SK-N-SH (cell line): ENCODE measurements at regions not wholly inside any gene's neighbourhood (a gene's known extent, or its start where the extent isn't known, plus 50 kb on each side); places are given as distances from the start of the nearest gene placed in this dataset.

ENCODE experiments used
- CTCF ChIA-PET: fragments of 300-600, 350-600 bp; formaldehyde crosslinking; extraction: SDS; loops from one replicate; lab custom pipeline; 2021; lab: Yijun Ruan, JAX
- POLR2A ChIA-PET: fragments of 350-600 bp; sonication (Branson Sonifier 250); formaldehyde crosslinking; extraction: SDS; loops from one replicate; lab custom pipeline; 2020; ENCODE audit warnings: antibody characterized with exemption, inconsistent platforms; lab: Yijun Ruan, JAX
- DNase-seq: peaks from one replicate; pipeline ENCODE4 v3.0.0; 2012
- H2AFZ ChIP-seq: fragments of 200-600 bp; sonication (generic); 2 replicates; pipeline ENCODE4 v1.8.1; 2016; ENCODE audit warnings: antibody characterized with exemption, mild to moderate bottlenecking, low read depth
- H3F3A ChIP-seq: fragments of 200-600 bp; sonication (generic); replicated peaks from 2 replicates; pipeline ENCODE3; 2016; ENCODE audit warnings: antibody characterized with exemption, mild to moderate bottlenecking; ENCODE audit not compliant: insufficient read depth
- H3K27ac ChIP-seq, 2 experiments: fragments of 200-500 bp in 1 of 2; fragments of 200-600 bp in 1 of 2; sonication (Bioruptor generic) in 1 of 2; sonication (generic), shearing (Covaris generic) in 1 of 2; 2 replicates each; pipeline versions ENCODE4 v1.5.1 to v1.6.1; 2014 to 2016; ENCODE audit warnings: low read depth in 2 of 2, inconsistent platforms in 1 of 2, low read length in 1 of 2, mild to moderate bottlenecking in 1 of 2, mixed read lengths in 1 of 2
- H3K27me3 ChIP-seq: fragments of 200-600 bp; sonication (generic), shearing (Covaris generic); 2 replicates; pipeline ENCODE4 v1.6.1; 2016; ENCODE audit warnings: mixed run types; ENCODE audit not compliant: insufficient read depth
- H3K36me3 ChIP-seq, 2 experiments: fragments of 200-500 bp in 1 of 2; fragments of 200-600 bp in 1 of 2; sonication (Bioruptor generic) in 1 of 2; sonication (generic) in 1 of 2; replicated peaks in 1 of 2; 2 replicates each; pipeline versions ENCODE3 to v1.5.1; 2014 to 2016; ENCODE audit warnings: low read length in 1 of 2, mild to moderate bottlenecking in 1 of 2; ENCODE audit not compliant: insufficient read depth in 2 of 2, control insufficient read depth in 1 of 2
- H3K4me1 ChIP-seq, 2 experiments: fragments of 200-500 bp in 1 of 2; fragments of 200-600 bp in 1 of 2; sonication (Bioruptor generic) in 1 of 2; sonication (generic), shearing (Covaris generic) in 1 of 2; 2 replicates each; pipeline versions ENCODE4 v1.5.1 to v1.6.1; 2014 to 2016; ENCODE audit warnings: low read depth in 1 of 2, low read length in 1 of 2, mixed run types in 1 of 2; ENCODE audit not compliant: insufficient read depth in 2 of 2, control insufficient read depth in 1 of 2
- H3K4me2 ChIP-seq: fragments of 200-600 bp; sonication (generic), shearing (Covaris generic); 2 replicates; pipeline ENCODE4 v1.6.1; 2017; ENCODE audit warnings: mixed run types
- H3K4me3 ChIP-seq, 2 experiments: fragments of 200-500 bp in 1 of 2; fragments of 200-600 bp in 1 of 2; sonication (Bioruptor generic) in 1 of 2; sonication (generic), shearing (Covaris generic) in 1 of 2; 2 replicates each; pipeline versions ENCODE4 v1.5.1 to v1.8.1; 2014 to 2016; ENCODE audit warnings: low read depth in 2 of 2, inconsistent platforms in 1 of 2, low read length in 1 of 2, mild to moderate bottlenecking in 1 of 2, mixed read lengths in 1 of 2, moderate library complexity in 1 of 2
- H3K79me2 ChIP-seq: fragments of 200-600 bp; sonication (generic); 2 replicates; pipeline ENCODE4 v1.8.1; 2017; ENCODE audit warnings: mild to moderate bottlenecking; ENCODE audit not compliant: insufficient read depth
- H3K9ac ChIP-seq: fragments of 200-600 bp; sonication (generic); 2 replicates; pipeline ENCODE4 v1.6.1; 2017; ENCODE audit warnings: mixed run types
- H3K9me2 ChIP-seq: fragments of 200-600 bp; sonication (generic); 2 replicates; pipeline ENCODE4 v1.6.1; 2017; ENCODE audit warnings: mixed run types
- H3K9me3 ChIP-seq: fragments of 200-600 bp; sonication (generic); 2 replicates; pipeline ENCODE4 v1.6.1; 2017; ENCODE audit warnings: mixed run types, mild to moderate bottlenecking, moderate library complexity
- H4K20me1 ChIP-seq: fragments of 200-600 bp; sonication (generic); 2 replicates; pipeline ENCODE4 v1.6.1; 2017; ENCODE audit warnings: mild to moderate bottlenecking, mixed run types; ENCODE audit not compliant: insufficient read depth
- CTCF ChIP-seq: fragments of 200-600 bp; sonication (generic); IDR thresholded peaks from 2 replicates; pipeline ENCODE4 v1.6.1; 2017; ENCODE audit warnings: antibody characterized with exemption, mild to moderate bottlenecking, moderate library complexity
- EZH2phosphoT487 ChIP-seq: fragments of 200-600 bp; sonication (generic); IDR thresholded peaks from 2 replicates; pipeline ENCODE4 v1.6.1; 2017; ENCODE audit warnings: low read depth, mixed run types, mild to moderate bottlenecking, antibody characterized with exemption, moderate library complexity, borderline replicate concordance
- JUND ChIP-seq: IDR thresholded peaks from 2 replicates; pipeline ENCODE4 v1.4.0; 2012
- MAX ChIP-seq: IDR thresholded peaks from 2 replicates; pipeline ENCODE4 v1.4.0; 2012; ENCODE audit warnings: low read depth
- NRF1 ChIP-seq: IDR thresholded peaks from 2 replicates; pipeline ENCODE4 v1.6.1; 2012; ENCODE audit warnings: low read depth, mild to moderate bottlenecking, low read length
- TCF12 ChIP-seq: IDR thresholded peaks from 2 replicates; pipeline ENCODE4 v1.4.0; 2012
- TEAD4 ChIP-seq: IDR thresholded peaks from 2 replicates; pipeline ENCODE4 v1.4.0; 2012; ENCODE audit warnings: mild to moderate bottlenecking, borderline replicate concordance; ENCODE audit not compliant: insufficient read depth
- YY1 ChIP-seq: IDR thresholded peaks from 2 replicates; pipeline ENCODE4 v1.4.0; 2012; ENCODE audit warnings: low read depth, mild to moderate bottlenecking
- WGBS: methylation state at CpG from one replicate; pipeline ENCODE4 v1.1.6; 2017; ENCODE audit warnings: low lambda C conversion rate; 5-methylcytosine and 5-hydroxymethylcytosine counted together

- no peaks in the 10 kb centered on the region for H3K79me2 ChIP-seq
- ChIA-PET POLR2A (no interaction called here), CTCF (interaction anchor here (1.0 to 3.2 kb wide), 6 partner anchors 11 to 582 kb away, joined by 3 to 11 read pairs (median 4); no protein-coding TSS in a partner anchor)
- H3K4me2 ChIP-seq: no peak overlapping the region
- no peak overlapping the region for H3K9ac ChIP-seq
- H3K4me1 ChIP-seq: peaks cover 0 to 13% of the 10 kb centered on the region in 2 experiments; a peak in 2 of 4 replicates
- H3K36me3 ChIP-seq: no peaks in the 10 kb centered on the region
- H2AFZ ChIP-seq: no peak overlapping the region
- DNase-seq: peak; percentile 15
- H3F3A ChIP-seq: no peaks in the 10 kb centered on the region
- H4K20me1 ChIP-seq: no peaks in the 10 kb centered on the region
- H3K4me3 ChIP-seq: no peak overlapping the region
- H3K27me3 ChIP-seq: no peaks in the 10 kb centered on the region
- 14% methylated on average over 3 of the region's 3 CpGs for WGBS
- no peaks in the 10 kb centered on the region; the same call in 1 of the 2 replicates for H3K9me3 ChIP-seq
- no peaks in the 10 kb centered on the region for H3K9me2 ChIP-seq
- TF ChIP-seq EZH2phosphoT487 (no peak), NRF1 (no peak)
- H3K27ac ChIP-seq: no peak overlapping the region; a peak in 1 of 4 replicates
Measured at GRCh38 chr2:21356857-21357255, 233.1 kb downstream of the TDRD15 start.

- no peaks in the 10 kb centered on the region for H3F3A ChIP-seq
- DNase-seq: no peak
- no peaks in the 10 kb centered on the region for H4K20me1 ChIP-seq
- no peak overlapping the region for H2AFZ ChIP-seq
- TF ChIP-seq EZH2phosphoT487: no peak
- TF ChIP-seq, all 33 proteins: peak for 0
- Histone ChIP-seq H3K4me3 (no peak overlapping the region), H3K9me3 (no peaks in the 10 kb centered on the region; the same call in 1 of the 2 replicates), H3K27ac (no peak overlapping the region), H3K9ac (no peak overlapping the region), H3K4me1 (peaks cover 0 to 13% of the 10 kb centered on the region in 2 experiments; a peak in 2 of 4 replicates), H3K4me2 (no peak overlapping the region), H3K79me2 (no peaks in the 10 kb centered on the region), H3K9me2 (no peaks in the 10 kb centered on the region), H3K36me3 (no peaks in the 10 kb centered on the region), H3K27me3 (no peaks in the 10 kb centered on the region)
- ChIA-PET POLR2A (no interaction called here), CTCF (interaction anchor here (0.6 to 2.5 kb wide), 3 partner anchors 13 to 603 kb away, joined by 3 to 10 read pairs (median 5); no protein-coding TSS in a partner anchor)
- WGBS: 4% methylated on average over 2 of the region's 2 CpGs
Measured at GRCh38 chr2:21358976-21359375, 235.2 kb downstream of the TDRD15 start.

DNA sequence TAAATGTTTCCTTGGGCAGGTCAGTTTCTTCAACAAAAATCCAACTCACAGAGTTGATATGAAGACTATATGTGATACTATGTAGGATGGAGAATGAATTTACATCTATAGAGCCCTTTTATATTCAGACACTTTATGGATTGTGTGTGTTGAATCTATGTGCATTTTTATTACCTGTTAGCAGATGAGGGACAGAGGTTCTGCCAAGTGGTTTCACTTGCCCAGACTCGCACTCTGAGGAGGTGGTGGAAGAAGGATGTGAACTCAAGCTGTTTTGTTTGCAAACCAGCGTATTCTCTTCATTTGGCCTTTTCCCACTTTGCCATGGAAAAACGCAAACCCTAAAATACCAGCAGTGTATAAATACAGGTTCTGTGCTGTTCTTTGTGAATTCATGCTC, 237.6 kb downstream of the TDRD15 start:
- no peak overlapping the region for H3K9ac ChIP-seq
- no peaks in the 10 kb centered on the region for H3K79me2 ChIP-seq
- no peaks in the 10 kb centered on the region for H3F3A ChIP-seq
- no peak overlapping the region for H3K4me3 ChIP-seq
- no peaks in the 10 kb centered on the region for H3K36me3 ChIP-seq
- no peak overlapping the region for H3K27ac ChIP-seq
- H3K9me2 ChIP-seq: no peaks in the 10 kb centered on the region
- 20% methylated on average over 3 of the region's 3 CpGs for whole genome bisulfite sequencing
- H3K4me1 ChIP-seq: peaks cover 0 to 6% of the 10 kb centered on the region in 2 experiments; a peak in 2 of 4 replicates
- no peaks in the 10 kb centered on the region for H3K27me3 ChIP-seq
- CTCF ChIA-PET: interaction anchor here (4.2 kb wide), 1 partner anchor 11 kb away, joined by 17 read pairs; no protein-coding TSS in a partner anchor
- no peaks in the 10 kb centered on the region for H4K20me1 ChIP-seq
- no peak for DNase-seq
- POLR2A ChIA-PET: no interaction called here
- no peak overlapping the region for H3K4me2 ChIP-seq
- no peaks in the 10 kb centered on the region; the same call in 1 of the 2 replicates for H3K9me3 ChIP-seq
- H2AFZ ChIP-seq: no peak overlapping the region
- TF ChIP-seq YY1 (no peak), CTCF (no peak), TCF12 (no peak), TEAD4 (no peak), JUND (no peak), MAX (no peak), NRF1 (no peak)
